H9 (cell line): ENCODE measurements at regions not wholly inside any gene's neighbourhood (a gene's known extent, or its start where the extent isn't known, plus 50 kb on each side); places are given as distances from the start of the nearest gene placed in this dataset.

Source experiments
- DNase-seq: peaks from one replicate; pipeline ENCODE4 v3.0.0-alpha.2; 2017
- H2AFZ ChIP-seq: one replicate; pipeline ENCODE4 v1.6.1; 2013; ENCODE audit warnings: mild to moderate bottlenecking, low read length, control low read depth, moderate library complexity
- H2AK5ac ChIP-seq: 2 replicates; pipeline ENCODE4 v1.6.1; 2013; ENCODE audit warnings: low read length, control low read depth, mixed read lengths; ENCODE audit not compliant: insufficient read length
- H2BK120ac ChIP-seq: one replicate; pipeline ENCODE4 v1.6.1; 2013; ENCODE audit warnings: low read depth, mild to moderate bottlenecking, low read length, control low read depth, inconsistent platforms; ENCODE audit not compliant: poor library complexity, severe bottlenecking
- H2BK12ac ChIP-seq: 2 replicates; pipeline ENCODE4 v1.6.1; 2013; ENCODE audit warnings: low read length, control low read depth, mixed read lengths, low read depth; ENCODE audit not compliant: insufficient read length
- H2BK15ac ChIP-seq: 2 replicates; pipeline ENCODE4 v1.6.1; 2013; ENCODE audit warnings: low read depth, low read length, control low read depth
- H2BK20ac ChIP-seq: one replicate; pipeline ENCODE4 v1.6.1; 2013; ENCODE audit warnings: low read depth, mild to moderate bottlenecking, low read length, control low read depth, inconsistent platforms; ENCODE audit not compliant: poor library complexity, severe bottlenecking
- H2BK5ac ChIP-seq: 2 replicates; pipeline ENCODE4 v1.6.1; 2013; ENCODE audit warnings: low read length, control low read depth, mixed read lengths; ENCODE audit not compliant: insufficient read length
- H3K14ac ChIP-seq: 2 replicates; pipeline ENCODE4 v1.6.1; 2013; ENCODE audit warnings: low read length, control low read depth; ENCODE audit not compliant: insufficient read depth
- H3K18ac ChIP-seq: 2 replicates; pipeline ENCODE4 v1.6.1; 2013; ENCODE audit warnings: low read depth, mild to moderate bottlenecking, mixed read lengths, low read length, control low read depth; ENCODE audit not compliant: insufficient read length
- H3K23ac ChIP-seq: 2 replicates; pipeline ENCODE4 v1.6.1; 2013; ENCODE audit warnings: low read length, control low read depth, mixed read lengths, low read depth; ENCODE audit not compliant: insufficient read length
- H3K23me2 ChIP-seq: 2 replicates; pipeline ENCODE4 v1.6.1; 2013; ENCODE audit warnings: low read depth, mild to moderate bottlenecking, mixed read lengths, low read length, control low read depth; ENCODE audit not compliant: insufficient read length, poor library complexity, severe bottlenecking
- H3K27ac ChIP-seq: 2 replicates; pipeline ENCODE4 v1.5.1; 2013; ENCODE audit warnings: low read length, control low read depth, mixed read lengths, low read depth; ENCODE audit not compliant: insufficient read length
- H3K27me3 ChIP-seq: 2 replicates; pipeline ENCODE4 v1.6.1; 2013; ENCODE audit warnings: low read length, control low read depth, inconsistent platforms; ENCODE audit not compliant: insufficient read depth
- H3K4ac ChIP-seq: 2 replicates; pipeline ENCODE4 v1.6.1; 2013; ENCODE audit warnings: low read depth, mild to moderate bottlenecking, control low read depth, inconsistent platforms, low read length, moderate library complexity
- H3K4me1 ChIP-seq: 2 replicates; pipeline ENCODE4 v1.6.1; 2013; ENCODE audit warnings: low read length, control low read depth, inconsistent platforms; ENCODE audit not compliant: insufficient read depth
- H3K4me2 ChIP-seq: 2 replicates; pipeline ENCODE4 v1.6.1; 2013; ENCODE audit warnings: low read length, control low read depth, mixed read lengths; ENCODE audit not compliant: insufficient read length, insufficient read depth
- H3K56ac ChIP-seq: 2 replicates; pipeline ENCODE4 v1.6.1; 2013; ENCODE audit warnings: low read depth, mild to moderate bottlenecking, mixed read lengths, low read length, control low read depth; ENCODE audit not compliant: insufficient read length
- H3K79me1 ChIP-seq: 2 replicates; pipeline ENCODE4 v1.6.1; 2013; ENCODE audit warnings: low read depth, mild to moderate bottlenecking, moderate library complexity, low read length, control low read depth, inconsistent platforms; ENCODE audit not compliant: insufficient read depth, poor library complexity, severe bottlenecking
- H3K79me2 ChIP-seq: 2 replicates; pipeline ENCODE4 v1.6.1; 2013; ENCODE audit warnings: low read length, control low read depth, inconsistent platforms; ENCODE audit not compliant: insufficient read depth
- H3K9ac ChIP-seq: 2 replicates; pipeline ENCODE4 v1.6.1; 2013; ENCODE audit warnings: low read length, control low read depth, mixed read lengths; ENCODE audit not compliant: insufficient read length; ENCODE audit errors: extremely low read depth
- H3K9me3 ChIP-seq: one replicate; pipeline ENCODE4 v1.6.1; 2013; ENCODE audit warnings: low read depth, low read length, inconsistent platforms; ENCODE audit not compliant: control insufficient read depth
- H3T11ph ChIP-seq: one replicate; pipeline ENCODE4 v1.6.1; 2013; ENCODE audit warnings: mild to moderate bottlenecking, low read length, control low read depth, inconsistent platforms
- H4K20me1 ChIP-seq: one replicate; pipeline ENCODE4 v1.6.1; 2013; ENCODE audit not compliant: control insufficient read depth, insufficient read length, insufficient read depth
- H4K5ac ChIP-seq: 2 replicates; pipeline ENCODE4 v1.6.1; 2013; ENCODE audit warnings: low read depth, mild to moderate bottlenecking, mixed read lengths, low read length, control low read depth; ENCODE audit not compliant: insufficient read length
- H4K8ac ChIP-seq: replicated peaks from 2 replicates; pipeline ENCODE4 v1.6.1; 2013; ENCODE audit warnings: low read length, control low read depth, mixed read lengths, low read depth; ENCODE audit not compliant: insufficient read length
- H4K91ac ChIP-seq: 2 replicates; pipeline ENCODE4 v1.6.1; 2013; ENCODE audit warnings: low read depth, mild to moderate bottlenecking, moderate library complexity, mixed read lengths, low read length, control low read depth; ENCODE audit not compliant: insufficient read length
- H3K27ac Mint-ChIP-seq, 3 experiments: 2 replicates in 2 of 3; 3 replicates in 1 of 3; pipeline ENCODE4 v1.8.0; 2020 to 2021; ENCODE audit warnings: mixed read lengths in 3 of 3, mild to moderate bottlenecking in 1 of 3, moderate library complexity in 1 of 3
- H3K27me3 Mint-ChIP-seq: 2 replicates; pipeline ENCODE4 v1.8.0; 2021; ENCODE audit warnings: low read depth, mild to moderate bottlenecking, moderate library complexity, mixed read lengths
- H3K36me3 Mint-ChIP-seq, 3 experiments: 2 replicates in 2 of 3; 3 replicates in 1 of 3; pipeline ENCODE4 v1.8.0; 2020 to 2021; ENCODE audit warnings: low read depth in 3 of 3, mixed read lengths in 3 of 3; ENCODE audit not compliant: insufficient read depth in 1 of 3
- H3K4me1 Mint-ChIP-seq, 2 experiments: 2 replicates each; pipeline ENCODE4 v1.8.0; 2020; ENCODE audit warnings: mixed read lengths in 2 of 2
- H3K4me3 Mint-ChIP-seq, 2 experiments: 2 replicates in 1 of 2; 3 replicates in 1 of 2; pipeline ENCODE4 v1.8.0; 2020 to 2021; ENCODE audit warnings: mild to moderate bottlenecking in 2 of 2, mixed read lengths in 2 of 2, moderate library complexity in 1 of 2
- H3K9me3 Mint-ChIP-seq, 2 experiments: 2 replicates in 1 of 2; 3 replicates in 1 of 2; pipeline ENCODE4 v1.8.0; 2020; ENCODE audit warnings: mild to moderate bottlenecking in 2 of 2, mixed read lengths in 2 of 2, moderate library complexity in 1 of 2
- WGBS: extraction: QIAGEN DNeasy Blood & Tissue Kit; methylation state at CpG from one replicate; pipeline ENCODE4 v1.1.7; 2013; ENCODE audit warnings: missing lambda C conversion rate, low lambda C conversion rate, mixed read lengths; ENCODE audit not compliant: insufficient read length; ENCODE audit errors: extremely low coverage; 5-methylcytosine and 5-hydroxymethylcytosine counted together
- TF ChIP-seq, protein P1 (sequence below): fragments of 200-600 bp; sonication (generic); conservative IDR thresholded peaks from 3 replicates; pipeline ENCODE4 v1.8.0; 2021; ENCODE audit warnings: antibody characterized with exemption, mild to moderate bottlenecking

DNA sequence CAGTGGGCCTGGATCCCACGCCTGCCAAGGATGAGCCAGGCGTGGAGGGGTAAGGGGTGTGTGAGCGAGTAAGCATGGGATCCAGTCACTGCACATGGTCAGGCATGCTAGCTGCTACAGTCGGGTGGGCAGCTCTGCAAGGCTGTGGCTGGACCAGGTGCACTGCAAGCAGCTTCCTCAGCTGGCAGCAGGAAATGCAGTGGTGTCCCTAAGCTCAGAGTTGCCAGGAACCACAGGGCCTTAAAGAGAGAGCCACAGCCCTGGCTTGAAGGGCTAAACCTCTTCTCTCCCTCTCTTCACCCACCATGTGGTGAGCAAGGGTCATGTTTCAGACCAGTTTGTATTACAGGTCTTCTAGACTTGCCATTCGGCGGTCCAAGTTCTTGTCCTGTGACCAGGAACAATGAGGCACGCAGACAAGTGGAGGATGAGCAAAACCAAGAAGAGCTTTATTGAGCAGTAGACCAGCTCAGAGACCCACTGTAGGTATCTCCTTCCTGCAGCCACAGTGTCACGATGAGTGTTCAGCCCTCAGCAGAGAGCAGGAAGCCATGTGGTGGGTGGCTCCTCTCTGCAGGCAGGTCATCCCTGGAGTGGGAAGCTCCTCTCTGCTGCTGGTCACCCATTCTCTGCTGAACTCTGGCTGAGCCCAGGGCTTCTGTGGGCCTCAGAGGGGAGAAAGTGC lies 511.9 kb downstream of the PYDC2 start:
- H4K91ac ChIP-seq: no peak overlapping the region
- H2BK5ac ChIP-seq: no peak overlapping the region
- no peaks in the 10 kb centered on the region for H3K9me3 ChIP-seq
- no peak overlapping the region for H3K4me3 Mint-ChIP-seq
- no peak overlapping the region for H2BK15ac ChIP-seq
- H3K4me1 Mint-ChIP-seq: peaks cover 1 to 4% of the 10 kb centered on the region in 2 experiments; a peak in 3 of 4 replicates
- no peaks in the 10 kb centered on the region for H3K27me3 Mint-ChIP-seq
- TF ChIP-seq, protein P1, sequence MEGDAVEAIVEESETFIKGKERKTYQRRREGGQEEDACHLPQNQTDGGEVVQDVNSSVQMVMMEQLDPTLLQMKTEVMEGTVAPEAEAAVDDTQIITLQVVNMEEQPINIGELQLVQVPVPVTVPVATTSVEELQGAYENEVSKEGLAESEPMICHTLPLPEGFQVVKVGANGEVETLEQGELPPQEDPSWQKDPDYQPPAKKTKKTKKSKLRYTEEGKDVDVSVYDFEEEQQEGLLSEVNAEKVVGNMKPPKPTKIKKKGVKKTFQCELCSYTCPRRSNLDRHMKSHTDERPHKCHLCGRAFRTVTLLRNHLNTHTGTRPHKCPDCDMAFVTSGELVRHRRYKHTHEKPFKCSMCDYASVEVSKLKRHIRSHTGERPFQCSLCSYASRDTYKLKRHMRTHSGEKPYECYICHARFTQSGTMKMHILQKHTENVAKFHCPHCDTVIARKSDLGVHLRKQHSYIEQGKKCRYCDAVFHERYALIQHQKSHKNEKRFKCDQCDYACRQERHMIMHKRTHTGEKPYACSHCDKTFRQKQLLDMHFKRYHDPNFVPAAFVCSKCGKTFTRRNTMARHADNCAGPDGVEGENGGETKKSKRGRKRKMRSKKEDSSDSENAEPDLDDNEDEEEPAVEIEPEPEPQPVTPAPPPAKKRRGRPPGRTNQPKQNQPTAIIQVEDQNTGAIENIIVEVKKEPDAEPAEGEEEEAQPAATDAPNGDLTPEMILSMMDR: no peak
- no peak overlapping the region; the same call in 1 of the 2 replicates for H3K14ac ChIP-seq
- no peaks in the 10 kb centered on the region for H3K79me2 ChIP-seq
- H4K20me1 ChIP-seq: no peaks in the 10 kb centered on the region
- H3K27ac Mint-ChIP-seq: no peak overlapping the region
- no peaks in the 10 kb centered on the region for H3K79me1 ChIP-seq
- no CpG with 5 or more reads among the region's 8 CpGs for WGBS
- no peaks in the 10 kb centered on the region for H3K27me3 ChIP-seq
- H3K9me3 Mint-ChIP-seq: peaks cover 3 to 4% of the 10 kb centered on the region in 2 experiments; a peak in 4 of 5 replicates
- H3T11ph ChIP-seq: no peak overlapping the region
- no peak overlapping the region for H4K5ac ChIP-seq
- no peak for DNase-seq
- H3K4ac ChIP-seq: no peak overlapping the region
- H3K36me3 Mint-ChIP-seq: peaks cover 2 to 4% (median 3%) of the 10 kb centered on the region in 3 experiments; a peak in 4 of 7 replicates
- H2BK20ac ChIP-seq: no peak overlapping the region
- no peak overlapping the region for H3K27ac ChIP-seq
- no peak overlapping the region for H2BK120ac ChIP-seq
- no peak overlapping the region for H2AFZ ChIP-seq
- H2BK12ac ChIP-seq: no peak overlapping the region
- H3K23me2 ChIP-seq: no peaks in the 10 kb centered on the region
- no peak overlapping the region for H4K8ac ChIP-seq
- H3K4me2 ChIP-seq: no peak overlapping the region
- H3K56ac ChIP-seq: no peak overlapping the region
- H3K23ac ChIP-seq: no peak overlapping the region
- no peak overlapping the region for H2AK5ac ChIP-seq
- H3K9ac ChIP-seq: no peak overlapping the region
- H3K4me1 ChIP-seq: no peaks in the 10 kb centered on the region
- H3K18ac ChIP-seq: no peak overlapping the region
